ENCODE measurements at regions not wholly inside any gene's neighbourhood (a gene's known extent, or its start where the extent isn't known, plus 50 kb on each side); places are given as distances from the start of the nearest gene placed in this dataset.

- Histone ChIP-seq H2BK20ac (ENCODE audit: low read depth, low read length, poor library complexity, severe bottlenecking) (no peak overlapping the region), H3K23ac (ENCODE audit: insufficient read length, low read depth, low read length) (no peak overlapping the region), H4K8ac (replicated peaks; ENCODE audit: insufficient read length, low read depth, low read length) (no peak overlapping the region), H3K23me2 (ENCODE audit: insufficient read length, low read depth, low read length, poor library complexity, severe bottlenecking) (no peaks in the 10 kb centered on the region), H3K9me3 (ENCODE audit: control insufficient read depth, low read depth, low read length) (no peaks in the 10 kb centered on the region), H3K4me1 (ENCODE audit: insufficient read depth, low read length) (no peaks in the 10 kb centered on the region), H4K91ac (ENCODE audit: insufficient read length, low read depth, low read length) (no peak overlapping the region), H3K27me3 (ENCODE audit: insufficient read depth, low read length) (no peaks in the 10 kb centered on the region), H3K18ac (ENCODE audit: insufficient read length, low read depth, low read length) (no peak overlapping the region), H3K4me2 (ENCODE audit: insufficient read depth, insufficient read length, low read length) (no peak overlapping the region), H2AFZ (ENCODE audit: low read length) (no peak overlapping the region), H3K14ac (ENCODE audit: insufficient read depth, low read length) (no peak overlapping the region), H2BK12ac (ENCODE audit: insufficient read length, low read depth, low read length) (no peak overlapping the region), H3K79me1 (ENCODE audit: insufficient read depth, low read depth, low read length, poor library complexity, severe bottlenecking) (no peaks in the 10 kb centered on the region), H4K5ac (ENCODE audit: insufficient read length, low read depth, low read length) (no peak overlapping the region), H2BK15ac (ENCODE audit: low read depth, low read length) (no peak overlapping the region), H3K9ac (ENCODE audit: extremely low read depth, insufficient read length, low read length) (no peak overlapping the region), H3K27ac (ENCODE audit: insufficient read length, low read depth, low read length) (no peak overlapping the region), H3K4ac (ENCODE audit: low read depth, low read length) (no peak overlapping the region), H3T11ph (ENCODE audit: low read length) (no peak overlapping the region), H2BK5ac (ENCODE audit: insufficient read length, low read length) (no peak overlapping the region), H2AK5ac (ENCODE audit: insufficient read length, low read length) (no peak overlapping the region), H2BK120ac (ENCODE audit: low read depth, low read length, poor library complexity, severe bottlenecking) (no peak overlapping the region), H3K79me2 (ENCODE audit: insufficient read depth, low read length) (no peaks in the 10 kb centered on the region), H3K56ac (ENCODE audit: insufficient read length, low read depth, low read length) (no peak overlapping the region), H4K20me1 (ENCODE audit: control insufficient read depth, insufficient read depth, insufficient read length) (no peaks in the 10 kb centered on the region)
- Mint-ChIP-seq H3K36me3 (ENCODE audit: insufficient read depth in 1 of 3, low read depth in 3 of 3) (no peaks in the 10 kb centered on the region; a peak in 1 of 7 replicates), H3K9me3 (peaks cover 0 to 2% of the 10 kb centered on the region in 2 experiments; a peak in 2 of 5 replicates), H3K4me3 (no peak overlapping the region), H3K27ac (no peak overlapping the region), H3K27me3 (ENCODE audit: low read depth) (no peaks in the 10 kb centered on the region), H3K4me1 (no peaks in the 10 kb centered on the region; a peak in 1 of 4 replicates)
- TF ChIP-seq CTCF (conservative IDR thresholded peaks at IDR 0.05), result no peak
- DNase-seq, result no peak
These were observed 1405.3 kb downstream of the SI start for GRCh38 chr3:163672954-163673353.
